ENCODE measurements at regions not wholly inside any gene's neighbourhood (a gene's known extent, or its start where the extent isn't known, plus 50 kb on each side); places are given as distances from the start of the nearest gene placed in this dataset.

DNA sequence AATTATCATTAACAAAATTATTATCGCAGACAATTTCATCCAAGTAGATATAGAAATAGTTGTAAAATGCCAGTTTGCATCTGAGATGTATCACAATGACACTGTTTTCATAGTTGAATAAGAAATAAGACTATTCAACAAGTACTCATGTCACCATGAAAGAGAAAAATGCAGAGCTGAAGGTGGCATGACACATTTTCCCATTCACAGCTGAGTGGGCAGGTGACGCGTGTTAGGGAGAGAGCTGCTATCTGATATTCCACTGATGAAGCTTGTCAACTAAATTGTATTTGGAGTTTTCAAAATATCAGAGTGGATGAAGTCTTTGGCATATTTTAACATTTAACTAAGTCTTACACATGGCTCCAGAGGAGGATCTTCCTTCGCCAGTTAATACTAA, 70.3 kb upstream of the HDAC9 start:
- Histone ChIP-seq H3K9ac (no peak overlapping the region), H3K4me2 (ENCODE audit: unreplicated experiment) (no peak overlapping the region), H3K79me2 (ENCODE audit: insufficient read depth) (no peaks in the 10 kb centered on the region), H3F3A (ENCODE audit: insufficient read depth) (peaks cover 26% of the 10 kb centered on the region; the same call in 1 of the 2 replicates), H3K9me3 (ENCODE audit: low read depth) (no peaks in the 10 kb centered on the region), H3K27ac (no peak overlapping the region), H4K20me1 (ENCODE audit: insufficient read depth) (no peaks in the 10 kb centered on the region), H3K4me3 (no peak overlapping the region), H3K4me1 (ENCODE audit: insufficient read depth) (peaks cover 49% of the 10 kb centered on the region), H3K9me2 (ENCODE audit: insufficient read depth) (no peaks in the 10 kb centered on the region), H2AFZ (no peak overlapping the region), H3K36me3 (ENCODE audit: low read depth) (no peaks in the 10 kb centered on the region), H3K27me3 (replicated peaks; ENCODE audit: insufficient read depth) (no peaks in the 10 kb centered on the region)
- WGBS, 2 experiments (ENCODE audit: low coverage in 1 of 2, low lambda C conversion rate in 2 of 2, missing lambda C conversion rate in 2 of 2) = 98 to 99% methylated on average over 4 of the region's 4 CpGs
- in situ Hi-C loops (cut with MboI) = no loop called here
- no peak for TF ChIP-seq EZH2 (IDR thresholded peaks at IDR 0.05; ENCODE audit: insufficient read depth, poor library complexity, severe bottlenecking)
- TF ChIP-seq EZH2phosphoT487 (IDR thresholded peaks at IDR 0.05; ENCODE audit: insufficient read depth, low read depth) = no peak
- no peak for DNase-seq

DNA sequence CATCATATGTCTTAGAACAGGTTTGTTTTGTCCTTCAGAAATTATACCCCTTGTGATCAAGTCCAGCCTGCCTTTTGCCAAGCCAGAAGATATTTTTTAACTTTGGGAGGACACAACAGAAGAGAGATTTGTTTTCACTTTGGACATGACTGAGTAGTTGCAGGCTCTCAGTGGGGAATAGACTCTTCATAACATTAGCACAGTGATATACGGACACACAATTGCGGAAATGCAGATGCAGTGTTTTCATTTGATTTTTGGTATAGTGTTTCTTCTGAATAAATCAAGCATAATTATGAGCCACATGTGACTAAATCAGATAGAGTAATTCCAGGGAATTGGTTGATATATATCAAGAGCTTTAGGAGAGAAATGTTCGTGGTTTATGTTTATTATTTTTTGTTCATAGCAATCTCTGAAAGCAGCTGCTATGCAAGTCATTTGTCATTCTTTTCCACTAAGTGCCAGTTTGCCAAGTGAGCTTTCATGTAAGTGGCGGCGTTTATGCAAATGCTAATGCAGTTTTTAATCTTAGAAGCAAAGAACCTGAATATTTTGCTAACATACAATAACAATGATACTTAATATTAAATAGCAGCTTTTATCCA, 69.6 kb upstream of the HDAC9 start:
- Histone ChIP-seq H3K79me2 (ENCODE audit: insufficient read depth) (no peaks in the 10 kb centered on the region), H3K9me3 (ENCODE audit: low read depth) (no peaks in the 10 kb centered on the region), H3K4me3 (no peak overlapping the region), H3K9ac (no peak overlapping the region), H3K27me3 (replicated peaks; ENCODE audit: insufficient read depth) (no peaks in the 10 kb centered on the region), H3K4me1 (ENCODE audit: insufficient read depth) (peaks cover 46% of the 10 kb centered on the region), H4K20me1 (ENCODE audit: insufficient read depth) (no peaks in the 10 kb centered on the region), H2AFZ (no peak overlapping the region), H3K4me2 (ENCODE audit: unreplicated experiment) (peak overlapping the region; percentile 47), H3K9me2 (ENCODE audit: insufficient read depth) (no peaks in the 10 kb centered on the region), H3F3A (ENCODE audit: insufficient read depth) (peaks cover 26% of the 10 kb centered on the region; the same call in 1 of the 2 replicates), H3K36me3 (ENCODE audit: low read depth) (no peaks in the 10 kb centered on the region), H3K27ac (peak overlapping the region; percentile 23)
- 83 to 87% methylated on average over 5 of the region's 5 CpGs for WGBS, 2 experiments (ENCODE audit: low coverage in 1 of 2, low lambda C conversion rate in 2 of 2, missing lambda C conversion rate in 2 of 2)
- DNase-seq = no peak
- TF ChIP-seq EZH2phosphoT487 (IDR thresholded peaks at IDR 0.05; ENCODE audit: insufficient read depth, low read depth) (no peak), EZH2 (IDR thresholded peaks at IDR 0.05; ENCODE audit: insufficient read depth, poor library complexity, severe bottlenecking) (no peak)
- in situ Hi-C loops (cut with MboI) = no loop called here

DNA sequence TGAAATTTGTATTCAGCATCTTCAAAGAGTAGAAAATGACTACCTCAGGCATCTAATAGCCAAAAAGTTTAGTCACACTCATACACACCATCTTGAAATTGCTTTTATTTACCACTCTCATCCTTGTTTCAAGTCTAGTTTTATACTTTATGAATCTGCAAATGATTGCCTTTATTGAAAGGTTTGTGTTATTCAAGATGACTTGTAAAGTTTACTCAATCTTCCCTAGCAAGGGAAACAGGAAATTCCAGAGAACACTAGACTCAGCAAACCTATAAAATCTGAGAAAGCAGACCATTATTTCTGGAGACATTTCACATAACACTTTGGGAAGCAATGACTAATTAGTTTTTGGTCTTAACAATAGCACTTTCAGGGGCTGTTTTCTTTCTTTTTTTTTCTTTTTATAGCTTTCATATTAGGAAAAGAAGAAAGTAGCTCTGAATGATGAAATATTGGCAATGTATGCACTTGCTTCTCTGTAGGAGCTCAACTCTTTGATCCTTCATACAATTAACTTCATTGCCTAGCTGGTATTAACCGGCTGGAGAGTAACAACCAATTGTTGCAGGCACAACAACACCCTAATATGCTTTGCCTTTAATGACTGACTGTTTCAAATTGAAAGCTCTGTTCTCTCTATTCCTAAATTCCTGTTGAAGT, 68.9 kb upstream of the HDAC9 start:
- H3K9me2 ChIP-seq (ENCODE audit: insufficient read depth) = no peaks in the 10 kb centered on the region
- peak overlapping the region; percentile 23 for H3K27ac ChIP-seq
- no peak for TF ChIP-seq EZH2 (IDR thresholded peaks at IDR 0.05; ENCODE audit: insufficient read depth, poor library complexity, severe bottlenecking)
- no peak for TF ChIP-seq EZH2phosphoT487 (IDR thresholded peaks at IDR 0.05; ENCODE audit: insufficient read depth, low read depth)
- no peaks in the 10 kb centered on the region for H3K9me3 ChIP-seq (ENCODE audit: low read depth)
- peak; percentile 64 for DNase-seq
- no peak overlapping the region for H3K9ac ChIP-seq
- H3K79me2 ChIP-seq (ENCODE audit: insufficient read depth) = no peaks in the 10 kb centered on the region
- H2AFZ ChIP-seq = peak overlapping the region; percentile 18; the same call in 1 of the 2 replicates
- no peaks in the 10 kb centered on the region for H3K36me3 ChIP-seq (ENCODE audit: low read depth)
- peak overlapping the region; percentile 47 for H3K4me2 ChIP-seq (ENCODE audit: unreplicated experiment)
- H3F3A ChIP-seq (ENCODE audit: insufficient read depth) = peaks cover 26% of the 10 kb centered on the region; the same call in 1 of the 2 replicates
- peak overlapping the region; percentile 4; the same call in 1 of the 2 replicates for H3K4me3 ChIP-seq
- peaks cover 38% of the 10 kb centered on the region for H3K4me1 ChIP-seq (ENCODE audit: insufficient read depth)
- 8 to 12% methylated on average over 1 of the region's 1 CpG for WGBS, 2 experiments (ENCODE audit: low coverage in 1 of 2, low lambda C conversion rate in 2 of 2, missing lambda C conversion rate in 2 of 2)
- H4K20me1 ChIP-seq (ENCODE audit: insufficient read depth) = no peaks in the 10 kb centered on the region
- no peaks in the 10 kb centered on the region for H3K27me3 ChIP-seq (replicated peaks; ENCODE audit: insufficient read depth)
- in situ Hi-C loops (cut with MboI) = no loop called here

DNA sequence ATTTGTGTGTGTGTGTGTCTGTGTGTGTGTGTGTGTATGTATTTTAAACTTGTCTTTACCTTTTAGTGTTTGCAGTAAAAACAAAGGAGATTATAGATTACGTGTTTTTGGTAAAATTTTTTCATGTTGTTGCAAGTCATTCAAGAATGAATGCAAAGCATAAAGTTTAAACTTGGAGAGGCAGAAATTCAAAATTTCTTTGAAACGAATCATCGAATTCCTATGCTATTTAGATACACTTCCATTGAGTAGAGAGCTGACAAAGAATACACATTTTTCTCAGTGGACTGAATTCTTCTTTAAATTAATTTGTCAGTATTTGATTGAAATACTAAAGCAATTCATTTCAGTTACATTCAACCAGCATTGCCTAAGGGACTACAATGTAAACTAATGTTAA, 66.0 kb upstream of the HDAC9 start:
- Histone ChIP-seq H3K79me2 (ENCODE audit: insufficient read depth) (no peaks in the 10 kb centered on the region), H3K36me3 (ENCODE audit: low read depth) (no peaks in the 10 kb centered on the region), H3K4me1 (ENCODE audit: insufficient read depth) (peaks cover 38% of the 10 kb centered on the region), H3F3A (ENCODE audit: insufficient read depth) (peaks cover 26% of the 10 kb centered on the region; the same call in 1 of the 2 replicates), H3K4me3 (peak overlapping the region; percentile 12; the same call in 1 of the 2 replicates), H4K20me1 (ENCODE audit: insufficient read depth) (no peaks in the 10 kb centered on the region), H3K9ac (no peak overlapping the region), H3K4me2 (ENCODE audit: unreplicated experiment) (peak overlapping the region; percentile 60), H3K27me3 (replicated peaks; ENCODE audit: insufficient read depth) (no peaks in the 10 kb centered on the region), H3K9me2 (ENCODE audit: insufficient read depth) (no peaks in the 10 kb centered on the region), H3K9me3 (ENCODE audit: low read depth) (no peaks in the 10 kb centered on the region), H2AFZ (peak overlapping the region; percentile 8; the same call in 1 of the 2 replicates), H3K27ac (peak overlapping the region; percentile 32; the same call in 1 of the 2 replicates)
- in situ Hi-C loops (cut with MboI) = no loop called here
- TF ChIP-seq EZH2phosphoT487 (IDR thresholded peaks at IDR 0.05; ENCODE audit: insufficient read depth, low read depth) = no peak
- no peak for TF ChIP-seq EZH2 (IDR thresholded peaks at IDR 0.05; ENCODE audit: insufficient read depth, poor library complexity, severe bottlenecking)
- DNase-seq = peak; percentile 68
- 61 to 62% methylated on average over 3 of the region's 3 CpGs for WGBS, 2 experiments (ENCODE audit: low coverage in 1 of 2, low lambda C conversion rate in 2 of 2, missing lambda C conversion rate in 2 of 2)
